SHP77 treated with DMSO at 0.1 percent for 48 hours (cell line): ENCODE measurements at regions not wholly inside any gene's neighbourhood (a gene's known extent, or its start where the extent isn't known, plus 50 kb on each side); places are given as distances from the start of the nearest gene placed in this dataset.
A peak's percentile ranks its signal among the peaks of the same experiment; 100 is the strongest.

ENCODE experiments used
- DNase-seq: peaks from one replicate; lab custom pipeline; 2025; lab: John Stamatoyannopoulos, UW

DNA sequence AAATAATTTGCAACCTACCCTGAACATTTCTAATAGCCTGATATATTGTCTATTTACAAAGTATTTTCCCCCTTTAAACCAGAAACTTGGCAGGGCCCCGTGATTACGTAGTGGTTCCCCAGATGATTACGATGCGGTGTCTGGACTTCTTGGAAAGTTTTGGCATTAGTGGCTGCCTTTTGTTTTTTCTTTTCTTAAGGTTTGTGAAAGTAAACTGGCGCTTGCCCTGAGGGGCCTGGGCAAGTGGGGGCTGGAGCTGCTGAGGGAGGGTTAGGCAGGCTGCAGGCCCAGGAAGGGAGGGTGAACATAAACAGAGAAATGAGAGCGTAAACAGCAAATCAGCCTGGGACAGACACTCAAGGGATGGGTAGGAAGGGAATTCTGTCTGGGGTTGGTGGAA is 123.6 kb upstream of the MSX1 start:
- DNase-seq: no peak

DNA sequence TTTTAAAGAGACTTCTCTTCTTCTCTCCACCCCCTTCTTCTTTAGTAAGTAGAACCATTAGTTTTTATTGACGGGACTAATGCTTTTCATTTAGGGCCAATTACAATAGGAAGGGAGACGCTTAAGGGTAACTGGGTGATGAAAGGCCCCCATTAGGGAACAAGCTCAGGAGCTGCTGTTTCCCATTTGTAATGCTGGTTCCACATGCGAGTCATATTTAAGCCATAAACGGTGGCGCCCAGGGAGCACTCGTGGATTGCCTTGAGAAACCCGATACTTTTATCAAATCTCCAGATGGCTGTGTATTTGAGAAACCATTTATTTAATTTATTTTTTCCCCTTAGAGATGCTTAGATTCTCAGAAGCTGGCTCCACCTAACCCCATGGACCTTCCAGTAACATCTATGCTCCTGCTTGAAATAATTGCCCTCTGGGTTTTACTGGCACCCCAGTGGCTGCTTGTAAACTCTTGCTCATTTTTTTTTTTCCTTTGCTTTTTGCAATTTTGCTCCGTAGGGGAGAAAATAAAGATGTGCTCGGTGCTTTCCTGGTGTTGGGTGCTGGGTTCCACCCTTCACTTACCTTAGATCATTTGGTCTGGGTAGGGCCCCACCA is 124.2 kb upstream of the MSX1 start:
- no peak for DNase-seq

DNA sequence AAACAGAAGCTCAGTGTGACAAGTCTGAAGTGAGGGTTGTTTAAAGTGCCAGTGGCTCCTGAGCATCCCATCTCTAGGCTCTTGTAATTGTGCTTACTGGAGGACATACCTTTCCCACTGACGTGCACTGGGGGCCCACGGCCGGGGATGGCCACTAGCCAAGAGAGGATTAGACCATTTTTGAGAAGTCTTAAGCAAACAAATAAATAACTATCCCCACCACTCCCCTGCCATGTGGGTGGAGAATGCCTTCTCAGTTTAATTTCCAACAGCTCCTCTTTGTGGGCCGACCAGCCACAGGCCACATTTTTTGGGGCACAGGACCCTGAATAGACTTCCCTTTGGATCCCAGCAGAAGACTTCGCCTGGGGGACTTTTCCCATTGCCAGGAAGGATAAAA is 125.0 kb upstream of the MSX1 start:
- DNase-seq: no peak

DNA sequence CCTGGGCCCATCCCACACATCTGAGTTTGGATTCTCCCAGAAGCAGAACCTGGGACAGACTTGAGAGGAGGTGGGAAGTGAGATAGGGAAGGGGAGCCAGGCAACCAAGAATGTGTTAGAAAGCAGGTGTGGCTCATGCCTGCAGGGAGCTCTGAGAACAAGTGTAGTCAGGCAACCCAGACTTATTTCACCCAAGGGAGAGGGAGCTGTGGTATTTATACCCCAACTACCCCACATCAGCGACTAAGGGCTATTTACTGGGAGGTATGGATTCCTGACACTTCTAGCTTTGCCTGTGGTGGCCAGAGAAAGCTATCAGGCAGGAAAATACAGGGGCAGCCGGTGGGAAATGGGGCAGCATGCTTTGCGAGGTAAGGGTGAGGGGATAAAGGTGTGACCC is 125.8 kb upstream of the MSX1 start:
- no peak for DNase-seq

DNA sequence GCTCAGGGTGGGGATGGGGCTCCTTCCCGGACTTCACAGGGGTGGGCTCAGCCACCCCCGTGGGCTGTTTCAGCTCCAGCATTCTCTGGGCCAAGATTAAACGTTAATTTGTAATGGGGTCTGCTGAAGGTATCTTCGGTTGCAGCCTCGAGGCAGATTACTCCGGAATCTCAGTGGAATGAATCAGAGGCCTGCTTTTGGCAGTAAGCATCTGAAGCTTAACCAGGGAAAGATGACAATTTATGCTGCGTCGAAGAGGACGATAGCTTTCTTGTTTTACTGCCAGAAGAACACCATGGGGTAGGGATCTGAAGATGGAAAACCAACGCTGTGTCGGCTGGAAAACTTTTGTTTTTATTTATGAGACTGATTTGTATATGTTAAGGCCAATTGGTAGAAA is 129.2 kb upstream of the MSX1 start:
- DNase-seq: no peak

DNA sequence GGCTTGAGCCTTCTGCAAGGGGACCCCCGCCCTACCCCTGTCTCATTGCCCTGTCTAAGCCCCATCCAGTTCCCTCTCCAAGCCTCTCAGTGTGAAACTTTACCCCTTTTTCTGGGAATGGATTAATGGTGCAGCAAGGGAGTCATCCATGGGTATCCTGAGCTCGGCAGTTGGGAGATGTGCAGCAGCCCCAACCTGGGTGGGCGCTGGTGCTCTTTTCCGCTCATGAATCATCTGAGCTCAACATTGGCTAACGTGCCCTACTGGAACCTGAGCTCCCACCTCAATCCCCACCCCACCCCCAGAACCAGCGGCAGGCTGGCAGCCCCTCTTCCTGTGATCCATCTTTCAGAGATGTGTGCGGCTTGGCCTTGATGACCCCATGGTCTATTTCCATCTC is 130.3 kb upstream of the MSX1 start:
- DNase-seq: no peak

DNA sequence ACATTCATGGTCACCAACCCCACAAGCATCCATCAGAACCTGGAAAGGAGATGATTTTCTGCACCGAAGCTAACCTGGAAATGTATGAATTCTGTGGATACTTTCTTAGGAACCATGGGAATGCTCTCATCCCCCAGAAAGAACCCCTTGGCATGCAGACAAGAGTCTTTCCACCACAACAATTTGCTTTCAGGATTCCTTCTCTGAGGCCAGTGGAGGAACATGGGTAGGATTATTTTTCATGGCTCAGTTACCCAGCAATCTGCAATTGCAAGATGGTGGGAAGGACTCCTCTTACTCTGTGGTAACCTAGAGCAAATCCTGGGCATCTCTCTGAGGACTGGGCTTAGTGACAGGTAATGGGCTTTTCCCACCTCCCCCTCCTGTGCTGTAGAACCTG is 131.9 kb upstream of the MSX1 start:
- no peak for DNase-seq

DNA sequence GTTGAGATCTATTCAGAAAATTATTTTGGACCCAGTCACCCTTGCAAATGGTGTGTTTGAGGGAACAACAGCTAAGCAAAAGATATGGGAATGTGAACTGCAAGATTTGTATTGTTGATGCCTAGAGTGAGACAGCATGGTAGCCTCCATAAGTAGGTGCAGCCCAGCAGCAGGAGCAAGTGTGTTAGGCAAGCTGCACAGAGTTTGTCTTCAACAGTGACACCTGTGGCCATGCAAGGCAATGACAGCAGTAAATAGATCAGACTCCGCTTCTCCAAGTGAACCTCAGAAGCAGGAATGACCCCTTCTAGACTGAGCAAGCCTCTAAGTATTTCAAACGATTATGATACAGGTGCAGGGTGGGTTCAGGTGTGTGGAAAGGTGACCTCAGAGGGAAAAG is 133.4 kb upstream of the MSX1 start:
- no peak for DNase-seq

DNA sequence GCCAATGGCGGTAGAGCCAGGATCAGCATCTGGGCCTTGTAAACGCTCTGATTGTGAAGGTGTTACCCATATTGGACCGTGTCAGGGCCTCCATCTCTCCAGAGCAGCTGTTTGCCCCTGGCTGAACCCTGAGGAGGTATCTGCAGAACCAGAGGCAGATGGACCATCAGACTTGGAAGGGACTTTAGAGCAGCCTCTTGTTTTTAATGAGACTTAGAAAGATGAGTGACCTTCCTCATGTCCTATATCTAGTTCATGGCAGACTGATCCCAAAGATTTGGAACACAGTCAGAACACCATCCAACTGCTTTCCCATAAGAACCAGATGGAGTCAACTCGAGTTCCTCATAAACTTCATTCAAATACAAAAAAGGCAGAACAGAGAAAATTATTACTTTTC is 135.1 kb upstream of the MSX1 start:
- no peak for DNase-seq

DNA sequence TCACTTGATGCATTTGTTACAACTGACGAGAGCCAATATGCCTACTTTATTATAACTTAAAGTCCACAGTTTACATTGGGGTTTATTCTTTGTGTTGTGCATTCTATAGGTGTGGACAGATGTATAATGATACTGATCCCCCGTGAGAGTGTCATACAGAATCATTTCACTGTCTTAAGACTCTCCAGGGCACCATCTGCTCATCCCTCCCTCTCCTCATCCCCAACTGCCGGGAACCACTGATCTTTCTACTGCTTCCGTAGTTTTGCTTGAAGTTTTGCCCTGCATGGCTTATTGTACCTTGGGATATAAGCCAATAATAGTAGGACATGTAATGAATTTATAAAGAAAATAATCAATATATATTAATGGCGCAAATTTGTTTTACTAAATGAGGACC is 137.8 kb upstream of the MSX1 start:
- DNase-seq: no peak

DNA sequence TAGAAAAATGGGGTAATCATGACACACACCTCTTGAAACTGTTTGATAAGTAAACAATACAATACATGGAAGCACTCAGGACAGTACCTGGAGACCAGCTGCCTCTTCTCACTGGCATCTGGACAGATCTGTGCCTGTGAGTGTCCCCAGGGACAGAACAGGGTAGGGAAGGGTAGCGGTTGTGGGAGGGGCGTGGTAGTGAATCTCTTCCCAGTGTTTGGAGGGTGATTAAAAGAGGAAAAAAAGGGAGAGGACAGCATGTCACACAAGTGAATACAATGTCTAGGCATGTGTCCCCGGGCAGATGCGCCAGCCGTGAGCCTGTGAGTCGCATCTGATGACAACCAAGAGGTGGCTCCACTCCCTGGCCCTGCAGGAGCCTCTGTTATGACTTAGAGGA is 138.8 kb upstream of the MSX1 start:
- DNase-seq: peak; percentile 65

DNA sequence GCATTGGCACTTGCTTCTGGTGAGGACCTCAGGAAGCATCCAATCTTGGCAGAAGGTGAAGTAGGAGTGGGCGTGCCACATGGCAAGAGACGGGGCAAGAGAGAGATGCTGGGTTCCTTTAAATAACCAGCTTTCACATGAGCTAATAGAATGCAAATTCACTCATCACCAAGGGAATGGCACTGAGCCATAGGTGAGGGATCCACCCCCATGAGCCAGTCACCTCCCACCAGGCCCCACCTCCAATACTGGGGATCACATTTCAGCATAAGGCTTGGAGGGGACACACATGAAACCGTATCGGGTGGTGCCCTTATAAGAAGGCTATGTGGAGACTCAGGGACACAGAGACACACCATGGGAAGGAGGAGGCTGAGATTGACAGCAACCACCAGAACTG is 140.0 kb upstream of the MSX1 start:
- DNase-seq: no peak

DNA sequence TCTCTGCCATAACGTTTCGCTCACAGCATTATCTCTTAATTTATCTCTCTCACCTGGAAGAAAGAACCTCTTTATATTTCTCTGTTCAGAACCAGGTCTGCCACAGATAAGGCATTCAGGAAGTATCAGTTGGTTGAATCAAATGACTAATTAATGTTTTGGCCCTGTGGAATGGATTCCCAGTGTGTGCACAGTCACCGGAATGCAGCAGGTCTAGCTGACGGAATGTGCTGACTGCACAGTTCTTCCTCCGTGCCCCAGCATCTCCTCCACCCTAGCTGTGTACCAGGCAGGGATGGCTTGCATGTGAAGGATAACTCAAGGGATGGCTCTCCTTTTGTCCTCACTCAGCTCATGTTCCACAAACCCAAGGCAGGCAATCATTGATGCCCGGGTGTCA is 141.8 kb upstream of the MSX1 start:
- no peak for DNase-seq

DNA sequence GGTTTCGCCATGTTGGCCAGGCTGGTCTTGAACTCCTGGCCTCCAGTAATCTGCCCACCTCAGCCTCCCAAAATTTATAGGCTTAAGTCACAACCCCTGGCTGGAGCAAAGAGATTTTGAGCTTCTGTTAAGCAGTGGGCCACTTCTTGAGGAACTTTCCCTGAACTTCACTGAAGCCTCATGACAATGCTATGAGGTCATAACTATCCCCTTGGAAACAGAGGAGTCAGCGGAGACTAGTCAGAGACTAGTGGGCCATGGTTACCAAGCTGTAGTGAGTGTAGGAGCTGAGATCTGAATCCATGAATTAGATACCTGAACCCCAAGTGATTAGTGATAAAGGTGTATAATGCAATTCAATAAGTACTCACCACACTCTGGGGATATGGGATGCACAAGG is 145.1 kb upstream of the MSX1 start:
- no peak for DNase-seq

DNA sequence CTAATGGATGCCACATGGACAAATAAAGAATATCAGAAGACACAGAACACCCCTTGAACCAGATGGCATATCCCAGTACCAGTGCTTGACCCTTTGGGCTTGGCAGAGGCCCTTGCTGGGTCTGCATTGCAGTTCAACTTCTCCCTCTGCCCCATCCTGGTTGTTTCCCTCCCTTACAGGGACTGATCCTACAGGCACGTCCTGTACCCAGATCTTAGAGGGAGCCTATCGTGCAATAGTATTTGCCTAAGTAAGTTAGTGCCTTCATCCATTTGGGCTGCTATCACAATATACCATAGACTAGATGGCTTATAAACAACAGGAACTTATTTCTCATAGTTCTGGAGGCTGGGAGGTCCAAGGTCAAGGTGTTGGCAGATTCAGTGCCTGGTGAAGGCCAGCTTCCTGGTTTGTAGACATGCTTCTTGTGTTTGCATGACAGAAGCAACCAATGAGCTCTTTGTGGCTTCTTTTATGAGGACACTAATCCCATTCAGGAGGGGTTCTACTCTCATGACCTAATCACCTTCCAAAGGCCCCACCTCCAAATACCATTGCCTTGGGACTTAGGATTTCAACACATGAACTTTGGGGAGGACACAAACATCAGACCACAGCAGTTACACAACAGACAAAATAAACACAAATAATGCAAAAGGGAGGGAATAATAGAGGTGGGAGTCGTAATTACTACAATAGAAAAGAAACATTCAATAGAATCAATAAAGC is 146.5 kb upstream of the MSX1 start:
- DNase-seq: no peak

DNA sequence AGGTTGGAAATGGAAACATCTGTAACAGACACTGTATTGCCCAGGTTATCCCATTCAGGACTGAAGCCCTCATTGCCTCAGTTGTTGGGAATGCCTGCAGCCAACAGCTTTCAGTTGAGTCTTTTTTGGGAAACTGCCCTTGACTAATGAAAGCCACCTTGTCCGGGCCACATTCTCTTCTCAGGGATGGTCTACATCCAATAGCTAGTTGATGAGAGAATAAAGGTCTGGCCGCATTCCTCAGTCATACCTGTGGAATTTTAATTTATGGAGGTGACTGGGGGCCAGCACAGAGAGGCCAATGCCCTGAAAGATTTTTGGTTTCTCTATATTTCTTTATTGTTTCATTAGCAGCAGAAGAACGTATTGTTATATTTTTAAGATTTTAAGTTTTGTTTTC is 147.6 kb upstream of the MSX1 start:
- DNase-seq: no peak

DNA sequence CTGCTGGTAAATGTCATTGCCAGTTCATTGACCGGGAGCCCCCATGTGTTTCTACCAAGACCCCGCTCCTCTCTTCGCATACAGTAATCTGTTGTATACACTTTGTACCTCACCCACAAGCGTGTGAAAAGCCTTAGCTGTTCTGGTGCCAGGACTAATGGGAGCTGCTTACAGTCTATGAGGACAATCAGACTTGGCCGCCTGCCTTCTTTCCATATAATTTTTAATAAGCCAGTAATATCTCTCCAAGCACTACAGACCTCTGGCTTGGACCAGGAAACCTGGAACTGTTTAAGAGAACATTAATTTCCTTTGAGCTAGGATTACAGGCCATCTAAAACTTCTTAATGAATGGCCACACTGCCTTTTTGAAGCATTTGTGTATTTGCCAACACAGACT is 149.7 kb upstream of the MSX1 start:
- no peak for DNase-seq

DNA sequence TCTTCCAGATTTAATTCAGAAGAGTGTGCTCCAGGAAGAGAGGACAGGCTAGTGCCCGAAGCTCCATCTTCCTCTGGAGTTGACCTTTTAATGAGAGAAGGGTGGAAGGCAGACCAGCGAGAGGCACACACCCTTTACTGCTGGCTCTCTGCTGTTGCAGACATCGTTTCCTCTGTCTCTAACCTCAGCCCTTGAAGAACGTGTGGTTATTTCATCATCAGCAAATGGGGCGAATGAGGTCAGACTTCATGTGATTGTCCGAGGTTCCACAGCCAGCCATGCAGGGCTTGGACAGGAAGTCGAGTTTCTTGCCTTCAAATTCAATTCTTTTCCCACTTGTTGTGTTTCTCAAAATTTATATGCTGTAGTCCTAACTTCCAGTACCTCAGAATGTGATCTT is 155.2 kb upstream of the MSX1 start:
- no peak for DNase-seq

DNA sequence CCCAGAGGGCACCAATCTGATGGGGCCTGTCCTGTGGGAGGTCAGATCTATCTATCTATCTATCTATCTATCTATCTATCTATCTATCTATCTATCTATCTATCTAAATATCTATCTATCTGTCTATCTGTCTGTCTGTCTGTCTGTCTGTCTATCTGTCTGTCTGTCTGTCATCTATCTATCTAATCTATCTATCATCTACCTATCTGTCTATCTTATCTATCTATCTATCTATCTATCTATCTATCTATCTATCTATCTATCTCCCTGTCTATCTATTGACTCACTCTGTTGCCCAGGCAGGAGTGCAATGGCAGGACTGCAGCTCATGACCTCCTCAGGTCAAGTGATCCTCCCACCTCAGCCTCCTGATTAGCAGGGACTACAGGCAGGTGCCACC is 155.7 kb upstream of the STX18 start:
- DNase-seq: no peak

DNA sequence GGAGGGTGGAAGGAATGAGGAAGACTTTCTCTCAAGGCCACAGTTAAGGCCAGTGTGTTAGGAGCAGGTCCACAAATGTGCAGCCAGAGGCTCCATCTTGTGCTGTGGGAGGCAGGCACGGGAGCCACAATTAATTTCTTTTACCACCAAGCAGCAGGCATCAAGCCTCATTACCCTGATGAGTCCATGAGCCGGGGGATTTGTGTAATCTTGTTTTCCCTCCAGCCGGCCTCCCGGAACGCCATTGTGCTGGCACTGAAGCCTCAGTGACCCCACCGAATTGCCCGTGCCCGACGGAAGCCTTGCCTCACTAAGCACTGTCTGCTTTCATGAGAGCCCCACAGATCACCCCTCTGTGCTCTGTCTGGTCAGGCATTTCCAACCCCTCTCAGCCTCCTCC is 154.7 kb upstream of the STX18 start:
- DNase-seq: no peak

DNA sequence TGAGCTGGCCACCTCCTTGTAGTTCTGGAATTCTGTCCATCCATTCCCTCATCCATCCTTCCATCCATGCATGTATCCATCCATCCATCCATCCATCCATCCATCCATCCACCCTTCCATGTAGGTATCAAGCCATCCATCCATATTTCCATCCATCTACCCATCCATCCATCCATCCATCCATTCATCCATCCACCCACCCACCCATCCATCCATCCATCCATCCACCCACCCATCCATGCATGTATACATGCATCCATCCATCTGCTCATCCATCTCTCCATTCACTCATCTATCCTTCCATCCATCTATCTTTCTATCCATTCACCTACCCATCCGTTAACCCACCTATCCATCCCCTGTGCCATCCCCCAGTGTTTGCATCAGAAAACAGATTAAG is 153.6 kb upstream of the STX18 start:
- DNase-seq: no peak

DNA sequence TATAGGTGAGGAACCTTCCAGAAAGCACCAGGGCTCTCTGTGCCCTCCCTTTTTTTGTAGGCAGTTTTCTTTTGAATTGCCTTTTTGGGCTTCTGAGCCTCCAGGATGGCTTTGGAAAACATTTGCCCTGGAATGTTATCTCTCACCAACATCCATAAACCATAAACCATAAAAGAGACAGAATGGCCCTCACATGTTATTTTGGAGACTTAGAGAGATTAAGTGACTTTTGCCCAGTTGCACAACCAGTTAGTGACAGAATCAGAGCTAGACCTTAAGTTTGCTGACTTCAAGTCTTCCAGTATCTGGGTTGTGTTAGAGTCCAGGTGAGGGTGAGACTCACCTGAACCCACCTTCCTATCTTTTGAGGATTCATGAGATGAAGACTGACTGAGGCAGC is 153.0 kb upstream of the STX18 start:
- DNase-seq: no peak

DNA sequence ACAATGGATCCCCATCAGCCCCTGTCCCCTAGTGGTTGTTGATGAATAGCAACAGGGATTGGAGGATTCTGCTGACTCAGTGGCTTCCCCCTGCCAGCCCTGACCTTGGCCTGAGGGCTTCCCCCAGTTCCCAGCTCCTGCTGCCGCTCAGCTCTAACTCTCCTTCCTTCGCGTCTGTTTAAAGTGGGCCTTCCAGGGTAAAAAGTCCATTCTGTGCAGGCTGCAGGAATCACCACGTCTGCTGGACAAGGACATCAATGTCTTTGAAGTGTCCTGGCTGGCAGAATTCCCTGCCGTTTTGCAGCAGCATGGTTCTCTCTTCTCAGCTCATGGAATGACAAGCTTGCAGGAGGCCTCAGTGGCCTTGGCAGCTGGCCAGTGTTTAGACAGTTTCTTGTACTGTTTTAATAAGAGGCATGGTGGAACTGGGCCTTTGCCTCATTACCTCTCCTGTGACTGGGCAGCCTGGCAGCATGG is 152.5 kb upstream of the STX18 start:
- no peak for DNase-seq

DNA sequence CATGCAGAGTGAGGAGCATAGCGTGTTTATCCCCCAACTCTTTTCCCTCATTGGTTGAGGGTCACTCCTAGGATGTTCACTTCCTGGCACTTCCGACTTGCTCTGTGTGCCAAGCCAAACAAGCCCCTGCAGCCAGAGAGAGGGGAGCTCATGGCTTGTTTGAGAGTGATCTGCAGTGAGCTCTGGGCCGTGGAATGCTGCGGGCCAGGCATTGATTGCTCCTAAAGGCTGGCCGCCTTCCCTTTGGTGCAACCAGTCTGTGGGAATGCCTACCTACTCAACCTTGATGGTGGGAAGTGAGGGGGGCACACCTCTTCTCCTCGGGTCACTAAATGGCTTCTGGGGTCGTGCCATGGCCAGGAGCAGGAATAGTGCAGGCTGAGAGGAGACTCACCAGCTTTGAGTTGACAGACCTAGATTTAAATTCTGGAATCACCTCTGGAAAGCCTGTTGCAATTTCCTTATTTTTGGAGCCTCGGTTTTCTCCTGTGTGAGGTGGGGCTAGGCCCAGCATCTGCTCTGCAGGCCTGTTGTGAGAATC is 152.0 kb upstream of the STX18 start:
- DNase-seq: peak; percentile 4
